ENCODE measurements at regions not wholly inside any gene's neighbourhood (a gene's known extent, or its start where the extent isn't known, plus 50 kb on each side); places are given as distances from the start of the nearest gene placed in this dataset.

DNA sequence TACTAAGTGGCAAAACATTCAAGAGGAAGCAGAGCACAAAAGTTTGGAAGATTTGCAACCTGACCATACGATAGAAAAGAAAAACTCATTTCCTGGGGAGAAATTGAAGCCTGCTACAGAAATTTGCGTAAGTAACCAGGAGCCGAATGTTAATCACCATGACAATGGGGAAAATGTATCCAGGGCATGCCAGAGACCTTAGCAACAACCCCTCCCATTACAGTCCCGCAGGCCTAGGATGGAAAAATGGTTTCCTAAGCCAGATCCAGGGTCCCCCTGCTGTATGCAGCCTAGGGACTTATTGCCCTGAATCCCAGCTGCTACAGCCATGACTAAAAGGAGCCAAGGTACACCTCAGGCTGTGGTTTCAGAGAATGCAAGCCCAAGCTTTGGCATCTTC, 472.2 kb upstream of the KLHL4 start:
- TF ChIP-seq POLR2AphosphoS5 (IDR thresholded peaks at IDR 0.05), result no peak
- no peak for TF ChIP-seq POLR2A (IDR thresholded peaks at IDR 0.05)
- TF ChIP-seq, protein P1, sequence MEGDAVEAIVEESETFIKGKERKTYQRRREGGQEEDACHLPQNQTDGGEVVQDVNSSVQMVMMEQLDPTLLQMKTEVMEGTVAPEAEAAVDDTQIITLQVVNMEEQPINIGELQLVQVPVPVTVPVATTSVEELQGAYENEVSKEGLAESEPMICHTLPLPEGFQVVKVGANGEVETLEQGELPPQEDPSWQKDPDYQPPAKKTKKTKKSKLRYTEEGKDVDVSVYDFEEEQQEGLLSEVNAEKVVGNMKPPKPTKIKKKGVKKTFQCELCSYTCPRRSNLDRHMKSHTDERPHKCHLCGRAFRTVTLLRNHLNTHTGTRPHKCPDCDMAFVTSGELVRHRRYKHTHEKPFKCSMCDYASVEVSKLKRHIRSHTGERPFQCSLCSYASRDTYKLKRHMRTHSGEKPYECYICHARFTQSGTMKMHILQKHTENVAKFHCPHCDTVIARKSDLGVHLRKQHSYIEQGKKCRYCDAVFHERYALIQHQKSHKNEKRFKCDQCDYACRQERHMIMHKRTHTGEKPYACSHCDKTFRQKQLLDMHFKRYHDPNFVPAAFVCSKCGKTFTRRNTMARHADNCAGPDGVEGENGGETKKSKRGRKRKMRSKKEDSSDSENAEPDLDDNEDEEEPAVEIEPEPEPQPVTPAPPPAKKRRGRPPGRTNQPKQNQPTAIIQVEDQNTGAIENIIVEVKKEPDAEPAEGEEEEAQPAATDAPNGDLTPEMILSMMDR (IDR thresholded peaks at IDR 0.05), result no peak
- H3K9me3 ChIP-seq, result no peaks in the 10 kb centered on the region
- intact Hi-C loops (cut with DNase I; ENCODE audit: low total_unique reads), result no loop called here
- no peak for DNase-seq (ENCODE audit: low spot score in 2 of 2)
- H3K27ac ChIP-seq, result no peak overlapping the region
- H3K4me1 ChIP-seq, result no peaks in the 10 kb centered on the region
- no peaks in the 10 kb centered on the region for H3K36me3 ChIP-seq
- H3K27me3 ChIP-seq, result peaks cover 0 to 12% of the 10 kb centered on the region in 2 donors
- no peak overlapping the region for H3K4me3 ChIP-seq

DNA sequence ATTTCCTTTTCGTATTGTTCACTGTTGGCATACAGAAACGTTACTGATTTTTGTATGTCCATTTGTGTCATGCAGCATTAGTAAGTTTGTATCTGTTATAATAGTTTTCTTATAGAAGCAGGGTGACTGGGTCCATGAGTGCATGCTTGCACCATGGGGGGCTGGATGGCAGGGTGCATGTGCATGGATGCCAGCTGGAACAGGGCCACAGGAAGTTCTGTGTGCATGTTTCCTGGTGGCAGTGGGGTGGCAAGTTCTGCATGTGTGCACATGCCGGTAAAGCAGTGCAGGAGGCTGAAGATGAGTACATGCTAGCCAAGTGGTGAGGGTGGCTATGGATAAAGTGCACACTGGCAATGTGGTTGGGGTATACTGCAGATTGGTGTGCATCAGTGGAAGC, 468.0 kb upstream of the KLHL4 start:
- TF ChIP-seq POLR2A (IDR thresholded peaks at IDR 0.05), result no peak
- Histone ChIP-seq H3K4me1 (no peaks in the 10 kb centered on the region), H3K9me3 (no peaks in the 10 kb centered on the region), H3K27ac (no peak overlapping the region), H3K27me3 (peaks cover 0 to 18% of the 10 kb centered on the region in 2 donors), H3K4me3 (no peak overlapping the region), H3K36me3 (no peaks in the 10 kb centered on the region)
- DNase-seq (ENCODE audit: low spot score in 2 of 2), result no peak
- intact Hi-C loops (cut with DNase I; ENCODE audit: low total_unique reads), result no loop called here

- H3K27me3 ChIP-seq, result peaks cover 0 to 7% of the 10 kb centered on the region in 2 donors
- no peak overlapping the region for H3K4me3 ChIP-seq
- intact Hi-C loops (cut with DNase I; ENCODE audit: low total_unique reads), result no loop called here
These were observed 454.0 kb upstream of the KLHL4 start for GRCh38 chrX:87063642-87064041.

DNA sequence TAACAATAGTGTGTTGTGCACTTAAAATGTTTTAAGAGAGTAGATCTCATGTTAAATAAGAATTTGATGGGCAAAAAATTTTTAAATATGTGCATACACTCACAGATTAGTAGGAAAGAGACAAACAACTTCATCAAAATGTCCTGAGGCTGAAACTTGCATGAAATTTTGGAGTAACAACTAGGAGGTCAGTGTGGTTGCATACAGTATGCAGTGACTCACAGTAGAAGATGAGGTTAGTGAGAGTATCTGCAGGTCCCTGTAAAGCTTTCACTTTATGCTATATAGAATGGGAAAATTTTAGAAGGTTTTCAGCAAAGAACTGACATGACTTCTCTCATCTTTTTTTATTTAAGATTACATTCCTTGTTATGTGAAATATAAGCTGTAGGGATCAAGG, 453.1 kb upstream of the KLHL4 start:
- DNase-seq (ENCODE audit: low spot score in 2 of 2), result no peak
- no peak for TF ChIP-seq POLR2A (IDR thresholded peaks at IDR 0.05)
- TF ChIP-seq, protein P1 (IDR thresholded peaks at IDR 0.05), result no peak
- TF ChIP-seq POLR2AphosphoS5 (IDR thresholded peaks at IDR 0.05), result no peak
- Histone ChIP-seq H3K27ac (no peak overlapping the region), H3K4me1 (no peaks in the 10 kb centered on the region), H3K36me3 (no peaks in the 10 kb centered on the region), H3K27me3 (peaks cover 0 to 7% of the 10 kb centered on the region in 2 donors), H3K4me3 (no peak overlapping the region), H3K9me3 (no peaks in the 10 kb centered on the region)
- intact Hi-C loops (cut with DNase I; ENCODE audit: low total_unique reads), result no loop called here

More at GRCh38 chrX:87063642-87064041, 454.0 kb upstream of the KLHL4 start:
- H3K9me3 ChIP-seq, result no peaks in the 10 kb centered on the region
- H3K27ac ChIP-seq, result no peak overlapping the region
- no peak for TF ChIP-seq POLR2AphosphoS5 (IDR thresholded peaks at IDR 0.05)
- TF ChIP-seq, protein P1 (IDR thresholded peaks at IDR 0.05), result no peak
- H3K36me3 ChIP-seq, result no peaks in the 10 kb centered on the region
- no peaks in the 10 kb centered on the region for H3K4me1 ChIP-seq
- DNase-seq (ENCODE audit: low spot score in 2 of 2), result no peak

DNA sequence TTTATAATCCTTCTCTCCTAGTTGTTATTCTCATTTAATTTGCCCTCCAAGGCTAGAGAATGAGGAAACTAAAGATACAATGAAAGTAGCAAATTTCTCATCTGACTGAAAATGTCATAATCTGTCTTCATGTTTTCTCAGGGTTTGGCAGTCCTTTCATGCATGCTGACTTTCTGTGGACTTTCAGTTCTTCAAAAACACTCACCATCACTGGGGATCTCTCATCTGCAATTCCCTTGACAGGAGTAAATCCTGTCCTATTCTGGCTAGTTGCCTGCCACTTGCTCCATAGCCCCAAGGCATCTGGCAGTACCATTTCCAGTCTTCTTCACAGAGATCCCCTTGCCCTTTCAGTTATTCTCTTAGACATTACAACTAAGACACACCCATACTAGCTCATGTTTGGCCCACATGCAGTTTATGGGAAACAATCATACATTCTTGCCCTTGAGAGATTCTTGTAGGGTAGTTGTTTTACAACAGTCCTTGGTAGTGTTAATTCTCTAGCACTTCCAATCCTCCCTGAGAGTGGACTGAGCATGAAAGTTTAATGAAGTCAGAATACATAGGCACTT, 449.7 kb upstream of the KLHL4 start:
- no peaks in the 10 kb centered on the region for H3K9me3 ChIP-seq
- no peaks in the 10 kb centered on the region for H3K36me3 ChIP-seq
- H3K4me3 ChIP-seq, result no peak overlapping the region
- no peak for DNase-seq (ENCODE audit: low spot score in 2 of 2)
- no peak for TF ChIP-seq POLR2A (IDR thresholded peaks at IDR 0.05)
- TF ChIP-seq, protein P1 (IDR thresholded peaks at IDR 0.05), result no peak
- TF ChIP-seq POLR2AphosphoS5 (IDR thresholded peaks at IDR 0.05), result no peak
- H3K27me3 ChIP-seq, result peaks cover 0 to 12% of the 10 kb centered on the region in 2 donors
- no peak overlapping the region for H3K27ac ChIP-seq
- no peaks in the 10 kb centered on the region for H3K4me1 ChIP-seq
- intact Hi-C loops (cut with DNase I; ENCODE audit: low total_unique reads), result no loop called here

DNA sequence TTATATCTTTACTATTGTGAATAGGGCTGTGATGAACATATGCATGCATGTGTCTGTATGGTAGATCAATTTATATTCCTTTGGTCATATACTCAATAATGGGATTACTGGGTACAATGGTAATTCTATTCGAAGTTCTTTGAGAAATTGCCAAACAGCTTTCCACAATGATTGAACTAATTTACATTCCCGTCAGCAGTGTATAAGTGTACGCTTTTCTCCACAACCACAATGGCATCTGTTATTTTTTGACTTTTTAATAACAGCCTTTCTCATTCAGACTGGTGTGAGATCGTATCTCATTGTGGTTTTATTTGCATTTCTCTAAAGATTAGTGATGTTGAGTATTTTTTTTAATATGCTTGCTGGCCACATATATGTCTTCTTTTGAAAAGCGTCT, 439.4 kb upstream of the KLHL4 start:
- H3K36me3 ChIP-seq, result no peaks in the 10 kb centered on the region
- no peak overlapping the region for H3K27ac ChIP-seq
- no peak for DNase-seq (ENCODE audit: low spot score in 2 of 2)
- no peak for TF ChIP-seq POLR2AphosphoS5 (IDR thresholded peaks at IDR 0.05)
- no peak for TF ChIP-seq POLR2A (IDR thresholded peaks at IDR 0.05)
- TF ChIP-seq, protein P1 (IDR thresholded peaks at IDR 0.05), result no peak
- intact Hi-C loops (cut with DNase I; ENCODE audit: low total_unique reads), result no loop called here
- H3K9me3 ChIP-seq, result no peaks in the 10 kb centered on the region
- H3K4me3 ChIP-seq, result no peak overlapping the region
- peaks cover 0 to 6% of the 10 kb centered on the region in 2 donors for H3K27me3 ChIP-seq
- H3K4me1 ChIP-seq, result no peaks in the 10 kb centered on the region

Data from breast epithelium (tissue), 4 donors.